ENCODE measurements at regions not wholly inside any gene's neighbourhood (a gene's known extent, or its start where the extent isn't known, plus 50 kb on each side); places are given as distances from the start of the nearest gene placed in this dataset.

GRCh38 chr4:161008527-161008926 is 1155.3 kb downstream of the FSTL5 start:
- no peak for TF ChIP-seq CTCF (IDR thresholded peaks at IDR 0.05; ENCODE audit: low read depth, low read length, missing control alignments)
- DNase-seq (ENCODE audit: low read depth), result no peak
- no peak overlapping the region for H3K4me3 ChIP-seq (ENCODE audit: low read depth, low read length)

- DNase-seq (ENCODE audit: low read depth), result no peak
- no peak for TF ChIP-seq CTCF (IDR thresholded peaks at IDR 0.05; ENCODE audit: low read depth, low read length, missing control alignments)
- H3K4me3 ChIP-seq (ENCODE audit: low read depth, low read length), result no peak overlapping the region
These were observed 1153.6 kb downstream of the FSTL5 start for GRCh38 chr4:161010227-161010626.
